GM19240 (cell line): ENCODE measurements at regions not wholly inside any gene's neighbourhood (a gene's known extent, or its start where the extent isn't known, plus 50 kb on each side); places are given as distances from the start of the nearest gene placed in this dataset.

Source experiments
- DNase-seq: peaks from one replicate; pipeline ENCODE4 v3.0.0; 2011; ENCODE audit warnings: low spot score; ENCODE audit not compliant: insufficient read length

DNA sequence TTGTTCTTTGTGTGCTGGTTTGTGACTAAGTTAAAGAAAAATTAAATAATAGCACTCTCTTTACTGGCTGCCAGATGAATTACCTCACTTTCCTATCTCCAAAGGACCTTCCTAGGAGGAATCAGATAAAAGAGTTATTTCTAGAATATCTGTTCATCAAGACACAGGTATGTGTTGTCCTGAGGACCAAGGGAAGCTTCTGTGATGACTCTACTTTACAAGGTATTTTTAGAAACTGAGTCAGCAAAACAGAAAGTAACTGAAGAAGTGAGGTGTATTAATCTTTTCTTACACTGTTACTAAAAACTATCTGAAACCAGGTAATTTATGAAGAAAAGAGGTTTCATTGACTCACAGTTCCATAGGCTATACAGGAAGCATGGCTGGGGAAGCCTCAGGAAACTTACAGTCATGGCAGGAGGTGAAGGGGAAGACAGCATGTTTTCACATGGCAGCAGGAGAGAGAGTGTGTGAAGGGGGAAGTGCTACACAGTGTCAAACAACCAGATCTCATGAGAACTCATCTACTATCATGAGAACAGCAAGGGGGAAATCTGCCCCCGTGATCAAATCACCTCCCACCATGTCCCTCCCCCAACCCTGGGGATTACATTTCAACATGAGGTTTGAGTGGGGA, 189.2 kb upstream of the DMAC1 start:
- DNase-seq = no peak

DNA sequence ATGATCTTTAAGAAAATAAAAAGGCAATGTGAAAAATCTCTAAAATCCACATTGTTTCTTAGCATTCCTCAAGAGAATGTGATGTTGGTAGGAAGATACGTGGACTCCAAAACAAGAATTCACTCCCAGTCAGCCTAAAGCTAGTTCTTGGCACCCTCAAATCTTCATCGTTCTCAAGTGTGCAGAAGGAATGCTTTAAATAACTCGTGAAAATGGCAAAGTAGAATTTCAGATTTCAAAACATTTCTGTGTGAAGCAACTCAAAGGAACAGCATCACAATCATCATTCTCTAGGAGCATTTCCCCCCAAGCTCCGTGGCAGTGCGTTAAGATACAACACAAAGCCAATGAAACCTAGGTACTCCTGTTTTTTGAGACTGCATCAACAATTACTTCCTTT, 185.1 kb upstream of the DMAC1 start:
- DNase-seq = no peak

GRCh38 chr9:7984203-7984602, 184.6 kb upstream of the DMAC1 start:
- DNase-seq = no peak

DNA sequence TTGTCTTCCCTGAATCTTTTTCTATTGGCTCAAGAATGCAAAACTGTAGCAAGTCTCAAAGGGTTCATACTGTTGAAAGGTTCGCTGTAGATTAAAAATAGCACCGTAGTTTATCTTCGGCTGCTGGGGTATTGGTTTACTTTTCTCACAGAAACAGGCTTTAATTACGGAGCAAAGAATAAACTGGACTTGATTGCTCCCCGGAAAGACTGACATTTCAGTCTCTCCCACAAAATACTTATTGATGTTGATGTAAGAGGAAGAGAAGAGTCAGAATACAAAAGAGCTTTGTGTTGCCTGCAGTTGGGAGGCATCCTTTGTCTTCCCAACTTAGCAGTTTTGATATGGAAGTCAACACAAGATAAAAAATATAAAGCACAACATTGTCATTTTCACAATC, 183.9 kb upstream of the DMAC1 start:
- no peak for DNase-seq

GRCh38 chr9:7982907-7983306, 183.3 kb upstream of the DMAC1 start:
- no peak for DNase-seq

DNA sequence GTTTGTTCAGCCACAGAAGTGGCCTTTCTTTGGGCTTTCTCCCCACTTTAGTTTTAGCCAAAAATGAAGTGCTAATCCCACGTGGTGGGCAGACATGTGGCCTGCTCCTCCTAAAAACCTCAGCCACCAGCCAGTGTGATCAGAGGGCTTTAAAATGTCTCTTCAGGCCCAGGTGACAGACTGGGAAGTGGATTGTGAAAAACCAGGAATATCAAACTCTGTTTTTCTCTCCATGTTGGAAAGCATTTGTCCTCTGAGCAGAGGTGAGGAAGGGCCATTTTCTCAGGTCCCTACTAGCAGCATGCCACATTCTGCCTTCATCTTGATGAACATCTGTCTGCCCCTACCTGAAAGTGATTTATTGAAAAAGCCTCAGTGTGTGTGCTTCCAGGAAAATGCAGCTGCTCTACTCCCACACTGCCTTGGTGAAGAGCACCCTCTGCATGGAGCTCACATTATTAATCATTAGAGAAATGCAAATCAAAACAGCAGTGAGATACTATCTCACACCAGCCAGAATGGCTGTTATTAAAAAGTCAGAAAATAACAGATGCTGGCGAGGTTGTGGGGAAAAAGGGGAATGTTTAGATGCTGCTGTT, 181.2 kb upstream of the DMAC1 start:
- DNase-seq = no peak

DNA sequence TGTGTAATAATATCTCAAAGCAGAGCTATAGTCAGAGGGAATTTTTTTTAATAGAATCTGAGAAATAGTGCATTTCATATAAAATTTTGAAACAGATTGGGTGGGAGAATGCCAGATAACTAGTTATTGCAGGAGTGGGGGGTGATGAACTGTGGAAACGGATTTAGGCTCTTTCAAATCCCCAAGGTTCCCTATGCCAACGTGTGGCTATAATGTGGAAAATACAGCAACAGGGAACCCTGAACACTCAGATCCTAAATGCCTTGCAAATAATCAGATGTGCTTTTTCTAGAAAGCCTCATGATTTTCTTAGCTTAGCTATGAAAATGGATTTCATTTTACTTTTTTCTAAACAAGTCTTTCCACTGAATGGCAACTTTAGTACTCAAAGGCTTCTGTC, 180.5 kb upstream of the DMAC1 start:
- no peak for DNase-seq

DNA sequence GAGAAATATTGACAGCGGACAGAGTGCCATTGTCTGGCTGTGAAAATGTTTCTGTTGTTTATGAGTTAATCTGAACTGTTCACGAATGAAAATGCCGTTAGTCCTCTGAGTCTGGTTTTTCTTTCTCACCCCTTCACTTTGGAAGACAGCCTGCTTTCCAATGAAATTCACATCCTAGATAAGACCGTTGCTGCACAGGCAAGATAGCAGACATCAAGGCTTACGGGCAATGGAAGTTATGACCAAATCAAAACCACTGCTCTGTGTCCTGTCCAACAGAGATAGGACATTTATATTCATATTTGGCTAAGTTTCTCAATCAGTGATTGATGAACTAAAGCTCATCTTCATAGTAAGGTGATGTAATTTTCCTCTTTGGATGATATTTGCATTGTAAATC, 180.0 kb upstream of the DMAC1 start:
- no peak for DNase-seq

- DNase-seq = no peak
Measured at GRCh38 chr9:7977586-7977985, 178.0 kb upstream of the DMAC1 start.

- DNase-seq = no peak
Measured at GRCh38 chr9:7976856-7977255, 177.3 kb upstream of the DMAC1 start.

DNA sequence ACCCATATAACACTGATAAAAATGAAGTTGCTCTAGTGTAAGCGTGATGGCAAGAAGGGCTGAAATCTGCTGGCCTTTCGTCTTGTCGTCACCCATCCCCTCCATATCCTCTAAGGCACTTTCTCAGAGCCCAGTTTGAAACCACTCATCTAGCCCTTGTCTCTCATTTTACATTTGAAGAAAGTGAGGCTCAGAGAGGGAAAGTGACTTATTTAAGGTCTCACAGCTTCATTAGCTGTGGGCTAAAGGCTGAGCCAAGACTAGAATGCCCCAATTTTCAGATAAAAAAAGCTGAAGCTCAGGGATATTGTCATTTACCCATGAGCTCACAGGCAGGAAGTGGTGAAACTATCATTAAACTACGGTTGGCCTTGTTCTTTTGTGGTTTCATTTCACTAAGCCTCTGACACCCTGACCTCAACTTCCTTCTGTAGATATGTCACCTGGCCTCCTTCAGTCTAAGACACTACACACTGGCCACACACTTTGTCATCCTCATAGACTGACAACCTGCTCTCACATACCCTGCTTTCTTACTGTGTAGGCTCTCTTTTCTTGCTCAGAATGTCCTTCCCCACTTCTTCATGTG, 176.7 kb upstream of the DMAC1 start:
- DNase-seq = peak; percentile 49

GRCh38 chr9:7975336-7975735, 175.8 kb upstream of the DMAC1 start:
- no peak for DNase-seq

GRCh38 chr9:7974335-7974960, 174.9 kb upstream of the DMAC1 start:
- no peak for DNase-seq

DNA sequence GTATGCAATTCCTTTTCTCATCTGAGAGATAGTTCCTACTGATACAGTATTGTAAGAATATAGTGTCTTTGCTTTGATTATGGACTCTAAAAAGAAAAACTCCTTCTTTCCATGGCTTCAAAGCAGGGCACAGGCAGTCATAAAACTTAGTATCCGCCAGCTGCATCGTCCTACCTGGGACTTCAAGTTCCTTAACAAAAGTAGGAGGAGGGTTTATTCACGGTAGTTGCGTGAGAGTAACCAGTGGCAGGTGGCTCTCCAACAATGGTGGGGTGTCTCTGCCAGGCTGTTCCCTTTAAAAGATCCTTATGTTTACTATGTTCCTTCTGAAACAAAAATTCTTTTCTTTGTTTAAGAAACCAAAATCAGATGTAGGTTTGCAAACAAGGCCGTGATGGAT, 173.5 kb upstream of the DMAC1 start:
- DNase-seq = no peak

DNA sequence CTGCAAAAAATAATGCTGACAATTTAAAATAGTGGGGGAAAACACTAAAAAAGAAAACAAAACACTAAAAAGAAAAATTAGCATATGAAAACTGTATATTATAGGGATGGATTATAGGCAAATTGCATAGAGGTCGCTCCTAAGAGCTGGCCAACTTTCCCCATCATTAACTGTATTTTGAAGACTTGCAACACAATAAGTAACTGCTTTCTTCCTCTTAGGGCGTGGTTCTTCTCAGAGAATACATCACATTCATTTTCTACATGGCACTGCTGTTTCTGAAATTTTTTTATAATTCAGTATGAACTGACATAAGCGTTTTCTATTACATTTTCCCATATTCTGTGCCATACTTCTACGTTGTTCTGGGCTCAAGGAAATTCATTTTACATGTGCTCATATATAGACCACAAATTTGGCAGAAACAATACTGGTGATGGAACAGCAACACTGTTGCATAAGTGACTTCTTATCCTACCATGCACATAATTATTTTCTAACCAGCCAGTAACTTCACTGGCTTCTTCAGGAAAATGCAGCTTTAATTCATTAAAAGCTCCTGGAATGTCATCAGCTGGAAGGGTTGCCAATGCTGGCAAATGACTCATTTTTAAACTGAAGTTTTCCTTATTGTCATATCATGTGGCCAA, 171.2 kb upstream of the DMAC1 start:
- no peak for DNase-seq

DNA sequence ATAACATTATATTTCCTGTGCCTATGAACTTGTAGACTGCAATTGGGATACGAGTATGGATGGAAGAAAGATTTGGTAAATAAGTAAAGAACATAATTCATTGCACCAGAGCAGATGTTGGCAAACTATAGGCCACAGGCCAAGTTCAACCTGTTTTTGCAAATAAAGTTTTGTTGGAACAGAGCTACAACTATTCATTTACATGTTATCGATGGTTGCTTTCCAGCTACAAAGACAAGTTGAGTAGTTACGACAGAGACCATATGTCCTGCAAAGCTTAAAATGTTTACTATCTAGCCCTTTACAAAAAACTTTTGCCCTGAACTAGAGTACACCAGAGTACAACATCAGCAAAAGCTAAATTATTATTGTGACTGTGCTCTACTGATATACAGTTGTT, 169.1 kb upstream of the DMAC1 start:
- no peak for DNase-seq

DNA sequence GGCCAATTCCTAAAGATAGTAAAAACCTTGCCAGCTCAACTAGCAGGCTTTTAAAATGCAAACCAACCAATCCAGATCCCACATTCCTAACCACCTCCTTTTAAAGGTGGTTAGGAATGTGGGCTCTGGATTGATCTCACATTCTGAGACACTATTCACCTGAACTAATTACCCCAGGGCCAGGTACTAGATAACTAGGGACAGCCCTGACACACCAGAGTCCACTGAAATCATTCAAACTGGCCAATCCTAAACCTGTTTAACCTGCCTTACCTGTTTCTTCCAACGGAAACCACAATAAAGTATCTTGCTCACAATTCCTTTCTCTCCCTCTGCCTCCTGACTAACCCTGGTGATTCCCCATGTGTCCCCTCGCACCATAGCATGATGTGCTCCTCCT, 168.3 kb upstream of the DMAC1 start:
- no peak for DNase-seq

DNA sequence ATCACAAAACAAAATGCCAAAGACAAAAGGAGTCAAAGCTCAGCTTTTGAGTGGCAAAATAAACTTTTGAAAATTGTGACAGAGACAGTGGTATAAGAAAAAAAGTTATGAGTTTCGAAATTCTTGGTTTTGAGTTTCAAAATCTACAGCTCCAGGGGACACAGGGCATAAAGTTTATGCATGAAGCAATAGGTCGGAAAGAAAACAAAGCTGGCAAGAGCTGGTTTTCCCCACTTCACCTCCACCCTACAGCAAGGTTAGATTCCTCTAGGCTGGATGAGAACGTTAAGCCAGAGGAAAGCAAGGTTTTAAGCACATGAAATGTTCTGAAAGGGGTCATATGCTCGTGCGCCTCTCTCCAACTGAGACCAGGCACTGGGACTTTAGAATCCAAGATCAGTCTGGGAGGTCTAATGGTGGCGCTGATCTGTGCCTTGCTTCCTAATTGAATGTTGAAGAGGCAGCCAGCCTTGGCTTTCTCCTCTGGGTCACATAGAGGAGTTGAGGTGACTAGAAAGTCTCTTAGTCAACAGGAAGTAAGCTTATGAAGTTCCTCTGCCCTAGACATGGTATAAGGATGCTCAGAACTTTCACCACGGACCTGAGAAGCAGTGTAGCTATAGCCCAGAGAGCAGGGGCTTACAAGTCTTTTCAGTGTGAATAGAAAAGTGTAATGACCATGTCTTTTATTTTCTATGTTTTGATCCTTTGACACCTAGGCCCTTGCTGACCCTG, 167.7 kb upstream of the DMAC1 start:
- DNase-seq = no peak

- DNase-seq = no peak
Measured at GRCh38 chr9:7965063-7965462, 165.5 kb upstream of the DMAC1 start.

DNA sequence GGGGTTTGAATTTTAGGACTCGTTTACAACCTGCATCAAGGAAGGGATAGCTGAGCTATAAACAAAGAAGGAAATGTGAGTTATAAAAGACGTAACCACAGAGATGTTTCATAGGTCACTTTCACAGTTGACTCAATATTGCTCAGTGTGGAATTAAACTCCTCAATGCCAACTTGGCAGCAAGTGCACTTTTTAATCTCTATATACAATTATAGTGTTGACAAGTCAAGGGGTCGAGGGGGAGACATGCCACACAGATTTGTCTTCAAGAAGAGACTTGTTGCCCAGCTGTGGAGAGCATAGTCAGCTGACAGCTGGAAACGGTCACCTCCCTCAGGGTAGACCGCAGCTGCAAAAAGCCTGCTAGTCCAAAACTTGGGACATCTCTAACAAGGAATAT, 163.4 kb upstream of the DMAC1 start:
- no peak for DNase-seq

DNA sequence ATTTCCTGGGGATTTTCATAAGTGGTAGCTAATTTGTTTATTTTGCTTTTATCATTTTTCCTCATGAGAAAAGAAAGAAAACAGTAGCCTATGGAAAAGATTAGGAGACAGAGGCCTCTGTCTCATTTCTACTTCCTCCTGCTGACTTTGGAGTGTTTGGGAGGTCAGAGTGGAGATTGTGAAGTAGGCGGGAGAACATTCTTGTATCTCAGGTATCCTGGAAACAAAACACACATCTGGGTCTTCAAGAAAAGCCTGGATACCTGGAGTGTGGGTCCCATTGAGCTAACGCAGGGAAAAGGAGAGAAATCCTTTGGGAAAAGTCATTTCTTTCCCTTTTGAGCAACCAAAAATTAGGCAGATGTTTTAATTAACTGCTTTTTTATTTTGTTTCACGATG, 161.5 kb upstream of the DMAC1 start:
- DNase-seq = no peak
